Spleen (tissue), 11 donors: ENCODE measurements at regions not wholly inside any gene's neighbourhood (a gene's known extent, or its start where the extent isn't known, plus 50 kb on each side); places are given as distances from the start of the nearest gene placed in this dataset.

Source experiments
- DNase-seq: peaks from one replicate; pipeline ENCODE4 v3.0.0-alpha.2; 2020
- H3K27ac ChIP-seq, 8 donors: fragments of 200-600 bp; sonication (generic) in 7 of 8; 1 replicate in 4 of 8; 2 replicates in 4 of 8; pipeline versions ENCODE4 v1.5.0 to v1.8.0; 2016 to 2021; ENCODE audit warnings: inconsistent platforms in 4 of 8, mild to moderate bottlenecking in 4 of 8, moderate library complexity in 1 of 8
- H3K27me3 ChIP-seq, 7 donors: fragments of 200-600 bp; sonication (generic) in 6 of 7; replicated peaks in 1 of 7; 1 replicate in 4 of 7; 2 replicates in 3 of 7; pipeline versions ENCODE4 v1.5.0 to v1.8.0; 2016 to 2021; ENCODE audit warnings: inconsistent platforms in 3 of 7, mild to moderate bottlenecking in 1 of 7
- H3K36me3 ChIP-seq, 6 donors: fragments of 200-600 bp; sonication (generic) in 5 of 6; 1 replicate in 4 of 6; 2 replicates in 2 of 6; pipeline versions ENCODE4 v1.5.0 to v1.8.0; 2016 to 2021; ENCODE audit warnings: inconsistent platforms in 2 of 6
- H3K4me1 ChIP-seq, 6 donors: fragments of 200-600 bp; sonication (generic) in 5 of 6; 1 replicate in 3 of 6; 2 replicates in 3 of 6; pipeline versions ENCODE4 v1.5.0 to v1.8.0; 2016 to 2021; ENCODE audit warnings: inconsistent platforms in 3 of 6
- H3K4me3 ChIP-seq, 8 donors: fragments of 200-600 bp; sonication (generic) in 7 of 8; 1 replicate in 4 of 8; 2 replicates in 4 of 8; pipeline versions ENCODE4 v1.5.0 to v1.8.0; 2016 to 2021; ENCODE audit warnings: inconsistent platforms in 4 of 8, mild to moderate bottlenecking in 4 of 8, moderate library complexity in 2 of 8
- H3K9me3 ChIP-seq, 8 donors: fragments of 200-600 bp; sonication (generic) in 7 of 8; 1 replicate in 4 of 8; 2 replicates in 4 of 8; pipeline versions ENCODE4 v1.5.0 to v1.8.0; 2016 to 2021; ENCODE audit warnings: inconsistent platforms in 4 of 8
- CTCF ChIP-seq, 11 experiments: fragments of 200-600 bp in 7 of 11; fragments of 450-650 bp in 4 of 11; sonication (generic) in 4 of 11; IDR thresholded peaks in 8 of 11; conservative IDR thresholded peaks in 3 of 11; 1 replicate in 7 of 11; 2 replicates in 4 of 11; pipeline versions ENCODE4 v1.4.0 to v1.8.0; 2016 to 2021; ENCODE audit warnings: antibody characterized with exemption in 11 of 11, inconsistent platforms in 4 of 11, mild to moderate bottlenecking in 1 of 11
- POLR2A ChIP-seq, 3 donors: fragments of 450-650 bp; IDR thresholded peaks; one replicate each; pipeline ENCODE4 v1.5.1; 2017; ENCODE audit warnings: antibody characterized with exemption in 3 of 3, mild to moderate bottlenecking in 1 of 3
- POLR2AphosphoS5 ChIP-seq, 3 donors: sonication (generic); formaldehyde crosslinking; IDR thresholded peaks; one replicate each; pipeline ENCODE4 v1.5.1; 2017; ENCODE audit warnings: antibody characterized with exemption in 3 of 3
- WGBS, 5 donors: extraction: QIAGEN DNeasy Blood & Tissue Kit in 3 of 5; methylation state at CpG; one replicate each; pipeline versions ENCODE4 v1.1.5 to v1.1.7; 2013 to 2018; 5-methylcytosine and 5-hydroxymethylcytosine counted together
- intact Hi-C: fragments of 100-400 bp; cut with DNase I; formaldehyde crosslinking; loops from one replicate; pipeline ENCODE4 v1.15.0; 2023; ENCODE audit warnings: low total_unique reads
- donor health status: healthy with polysubstance abuse.
- donor health status: DM: no; HTN: no; CAD: no; lungs with moderate emphysema.
- donor health status: DM: no; HTN: no; CAD: no.
- donor health status: Bipolar disorder and iron deficiency.
- donor health status: healthy.
- donor health status: DM: no; HTN: no; CAD: no.
- donor health status: DM: yes; HTN: yes; CAD: no.

- Histone ChIP-seq H3K36me3 (no peaks in the 10 kb centered on the region), H3K27ac (no peak overlapping the region), H3K9me3 (no peaks in the 10 kb centered on the region), H3K4me3 (no peak overlapping the region), H3K27me3 (peaks cover 0 to 17% (median 0%) of the 10 kb centered on the region in 7 donors), H3K4me1 (no peaks in the 10 kb centered on the region)
- 84 to 94% (median 93%) methylated on average over 6 of the region's 6 CpGs for WGBS, 5 donors
- no peak for DNase-seq
- intact Hi-C loops: no loop called here
- no peak for TF ChIP-seq CTCF (IDR thresholded peaks at IDR 0.05 in 8 of 11, conservative IDR thresholded peaks at IDR 0.05 in 3 of 11)
- TF ChIP-seq POLR2A (IDR thresholded peaks at IDR 0.05): no peak
- no peak for TF ChIP-seq POLR2AphosphoS5 (IDR thresholded peaks at IDR 0.05)
These were observed 268.0 kb downstream of the ATG4C start for GRCh38 chr1:63051886-63052285.

- no peaks in the 10 kb centered on the region for H3K9me3 ChIP-seq
- peaks cover 0 to 17% (median 0%) of the 10 kb centered on the region in 7 donors for H3K27me3 ChIP-seq
- H3K4me3 ChIP-seq: no peak overlapping the region
- no peaks in the 10 kb centered on the region for H3K4me1 ChIP-seq
- no peak overlapping the region for H3K27ac ChIP-seq
- H3K36me3 ChIP-seq: no peaks in the 10 kb centered on the region
- WGBS, 5 donors: 66 to 79% (median 78%) methylated on average over 4 of the region's 4 CpGs
- DNase-seq: no peak
- intact Hi-C loops: no loop called here
- TF ChIP-seq CTCF (IDR thresholded peaks at IDR 0.05 in 8 of 11, conservative IDR thresholded peaks at IDR 0.05 in 3 of 11): no peak
- TF ChIP-seq POLR2A (IDR thresholded peaks at IDR 0.05): no peak
These were observed 268.2 kb upstream of the FOXD3 start for GRCh38 chr1:63054184-63054583.

GRCh38 chr1:63063367-63063766, 259.0 kb upstream of the FOXD3 start:
- 44 to 75% (median 67%) methylated on average over 3 of the region's 3 CpGs for WGBS, 5 donors
- DNase-seq: no peak

GRCh38 chr1:63064135-63064534, 258.2 kb upstream of the FOXD3 start:
- Histone ChIP-seq H3K4me1 (no peaks in the 10 kb centered on the region), H3K4me3 (no peak overlapping the region), H3K9me3 (no peaks in the 10 kb centered on the region), H3K36me3 (no peaks in the 10 kb centered on the region), H3K27ac (no peak overlapping the region), H3K27me3 (peaks cover 0 to 12% (median 0%) of the 10 kb centered on the region in 7 donors)
- DNase-seq: no peak
- intact Hi-C loops: no loop called here
- no peak for TF ChIP-seq POLR2AphosphoS5 (IDR thresholded peaks at IDR 0.05)
- TF ChIP-seq POLR2A (IDR thresholded peaks at IDR 0.05): no peak
- TF ChIP-seq CTCF (IDR thresholded peaks at IDR 0.05 in 8 of 11, conservative IDR thresholded peaks at IDR 0.05 in 3 of 11): no peak
- WGBS, 5 donors: 84 to 90% (median 87%) methylated on average over 4 of the region's 4 CpGs

More at GRCh38 chr1:63063367-63063766, 259.0 kb upstream of the FOXD3 start:
- Histone ChIP-seq H3K4me1 (no peaks in the 10 kb centered on the region), H3K9me3 (no peaks in the 10 kb centered on the region), H3K4me3 (no peak overlapping the region), H3K27ac (no peak overlapping the region), H3K36me3 (no peaks in the 10 kb centered on the region), H3K27me3 (peaks cover 0 to 12% (median 0%) of the 10 kb centered on the region in 7 donors)
- intact Hi-C loops: no loop called here
- TF ChIP-seq CTCF (IDR thresholded peaks at IDR 0.05 in 8 of 11, conservative IDR thresholded peaks at IDR 0.05 in 3 of 11) (no peak), POLR2A (IDR thresholded peaks at IDR 0.05) (no peak), POLR2AphosphoS5 (IDR thresholded peaks at IDR 0.05) (no peak)
